GM12878 (cell line): ENCODE measurements at regions not wholly inside any gene's neighbourhood (a gene's known extent, or its start where the extent isn't known, plus 50 kb on each side); places are given as distances from the start of the nearest gene placed in this dataset.

Source experiments
- ATAC-seq: fragments of 200-7000 bp; cut with Tn5 transposase; 3 replicates; pipeline ENCODE4 v1.9.1; 2020; ENCODE audit warnings: mild to moderate bottlenecking, moderate library complexity
- BruUV-seq: library from RNA; stranded (reverse); fragments of 400-500 nt; replicated peaks from 2 replicates; lab custom pipeline; 2021; lab: Mats Ljungman, UMichigan
- CTCF ChIA-PET: fragments of 300-600 bp; sonication (Branson Sonifier 250); formaldehyde crosslinking; extraction: SDS; loops from one replicate; lab custom pipeline; 2021; ENCODE audit warnings: inconsistent platforms; lab: Yijun Ruan, JAX
- POLR2A ChIA-PET: fragments of 350-600 bp; formaldehyde crosslinking; extraction: SDS; loops from one replicate; lab custom pipeline; 2021; ENCODE audit warnings: inconsistent platforms; lab: Charles Lee
- RAD21 ChIA-PET: fragments of 300-600 bp; sonication (Branson Sonifier 250); formaldehyde crosslinking; loops from one replicate; lab custom pipeline; 2023; ENCODE audit warnings: antibody characterized with exemption; ENCODE audit not compliant: unreplicated experiment; lab: Charles Lee
- SMC1A ChIA-PET: fragments of 300-600 bp; sonication (Branson Sonifier 250); formaldehyde crosslinking; loops from one replicate; lab custom pipeline; 2023; ENCODE audit not compliant: unreplicated experiment, uncharacterized antibody; lab: Charles Lee
- DNase-seq: peaks from one replicate; pipeline ENCODE4 v3.0.0-alpha.2; 2011; ENCODE audit warnings: low read depth, low spot score
- FAIRE-seq: peaks from 3 replicates; lab custom pipeline; 2011; peaks lifted over from hg19 to GRCh38; lab: Jason Lieb, UNC
- H2AFZ ChIP-seq: 2 replicates; pipeline ENCODE4 v1.6.0; 2011; ENCODE audit warnings: low read depth, low read length, control low read depth; ENCODE audit not compliant: control insufficient read depth
- H3K27ac ChIP-seq: 2 replicates; pipeline ENCODE4 v1.5.1; 2011; ENCODE audit warnings: control low read depth; ENCODE audit not compliant: control insufficient read depth, insufficient read depth
- H3K27me3 ChIP-seq, 2 experiments: replicated peaks in 1 of 2; 2 replicates each; pipeline versions ENCODE4 v1.6.0 to v1.6.1; 2011; ENCODE audit warnings: low read length in 1 of 2; ENCODE audit not compliant: control insufficient read depth in 2 of 2, insufficient read depth in 2 of 2
- H3K36me3 ChIP-seq, 2 experiments: 2 replicates each; pipeline ENCODE4 v1.5.1; 2011; ENCODE audit warnings: low read length in 1 of 2; ENCODE audit not compliant: control insufficient read depth in 2 of 2, insufficient read depth in 2 of 2
- H3K4me1 ChIP-seq: 2 replicates; pipeline ENCODE4 v1.6.1; 2011; ENCODE audit warnings: mild to moderate bottlenecking, low read length, moderate library complexity, mixed read lengths; ENCODE audit not compliant: control insufficient read depth, insufficient read depth
- H3K4me2 ChIP-seq: 2 replicates; pipeline ENCODE4 v1.6.0; 2011; ENCODE audit warnings: control low read depth; ENCODE audit not compliant: control insufficient read depth, insufficient read depth
- H3K4me3 ChIP-seq: fragments of 200-600 bp; sonication (generic); 2 replicates; pipeline ENCODE4 v1.5.1; 2016
- H3K79me2 ChIP-seq: 2 replicates; pipeline ENCODE4 v1.6.0; 2011; ENCODE audit warnings: low read length; ENCODE audit not compliant: control insufficient read depth, insufficient read depth
- H3K9ac ChIP-seq: 2 replicates; pipeline ENCODE4 v1.8.0; 2011; ENCODE audit warnings: low read length, control low read depth, mixed read lengths; ENCODE audit not compliant: control insufficient read depth, insufficient read depth
- H3K9me3 ChIP-seq: replicated peaks from 3 replicates; pipeline ENCODE4 v1.5.1; 2011; ENCODE audit warnings: mild to moderate bottlenecking, low read length; ENCODE audit not compliant: control insufficient read depth, insufficient read depth
- H4K20me1 ChIP-seq: 2 replicates; pipeline ENCODE4 v1.6.0; 2011; ENCODE audit not compliant: control insufficient read depth, insufficient read depth
- ATF2 ChIP-seq: IDR thresholded peaks from 2 replicates; pipeline ENCODE4 v1.6.1; 2012; ENCODE audit warnings: low read length, inconsistent platforms
- BCL11A ChIP-seq: IDR thresholded peaks from 2 replicates; pipeline ENCODE4 v1.6.1; 2011; ENCODE audit warnings: low read depth, low read length
- CBX5 ChIP-seq: sonication (generic); IDR thresholded peaks from 2 replicates; pipeline ENCODE4 v1.6.1; 2016; ENCODE audit warnings: low read depth, moderate library complexity, mild to moderate bottlenecking, inconsistent platforms
- CEBPB ChIP-seq, 2 experiments: fragments of 150-350 bp in 1 of 2; IDR thresholded peaks; 2 replicates each; pipeline ENCODE4 v1.6.1; 2012 to 2014; ENCODE audit warnings: low read depth in 2 of 2, low read length in 2 of 2, borderline replicate concordance in 1 of 2, inconsistent platforms in 1 of 2
- ETV6 ChIP-seq, 2 experiments: fragments of 450-650 bp in 1 of 2; IDR thresholded peaks in 1 of 2; conservative IDR thresholded peaks in 1 of 2; 2 replicates each; pipeline ENCODE4 v1.6.1; 2014; ENCODE audit warnings: antibody characterized with exemption in 1 of 2, borderline replicate concordance in 1 of 2, low read depth in 1 of 2, mild to moderate bottlenecking in 1 of 2, moderate library complexity in 1 of 2
- EZH2 ChIP-seq: IDR thresholded peaks from 2 replicates; pipeline ENCODE4 v1.6.1; 2012; ENCODE audit warnings: low read depth, mild to moderate bottlenecking, control low read depth, inconsistent platforms, low read length, borderline replicate concordance; ENCODE audit not compliant: control insufficient read depth
- JUNB ChIP-seq: IDR thresholded peaks from 2 replicates; pipeline ENCODE4 v1.6.1; 2016; ENCODE audit warnings: antibody characterized with exemption, mild to moderate bottlenecking
- JUND ChIP-seq: IDR thresholded peaks from 2 replicates; pipeline ENCODE4 v1.6.1; 2012; ENCODE audit warnings: low read depth, mild to moderate bottlenecking, low read length, improper control_type of control experiment, moderate library complexity
- KLF5 ChIP-seq: fragments of 450-650 bp; IDR thresholded peaks from 2 replicates; pipeline ENCODE4 v1.6.1; 2014; ENCODE audit warnings: mild to moderate bottlenecking; ENCODE audit not compliant: partially characterized antibody
- MEF2A ChIP-seq: IDR thresholded peaks from 2 replicates; pipeline ENCODE4 v1.6.1; 2011; ENCODE audit warnings: low read depth, mild to moderate bottlenecking, low read length, moderate library complexity; ENCODE audit not compliant: insufficient read depth
- MEF2B ChIP-seq: fragments of 450-650 bp; IDR thresholded peaks from 2 replicates; pipeline ENCODE4 v1.6.1; 2018; ENCODE audit warnings: mild to moderate bottlenecking, moderate library complexity; ENCODE audit not compliant: partially characterized antibody, poor library complexity, severe bottlenecking
- MXI1 ChIP-seq: fragments of 150-350 bp; IDR thresholded peaks from 2 replicates; pipeline ENCODE4 v1.6.1; 2011; ENCODE audit warnings: low read depth, mild to moderate bottlenecking, inconsistent platforms, low read length, improper control_type of control experiment
- RAD51 ChIP-seq: fragments of 450-650 bp; IDR thresholded peaks from 2 replicates; pipeline ENCODE4 v1.6.1; 2016; ENCODE audit warnings: moderate library complexity, mild to moderate bottlenecking, inconsistent platforms
- RB1 ChIP-seq: fragments of 450-650 bp; formaldehyde crosslinking; IDR thresholded peaks from 2 replicates; pipeline ENCODE4 v1.6.1; 2017; ENCODE audit warnings: mild to moderate bottlenecking, borderline replicate concordance
- RFX5 ChIP-seq: IDR thresholded peaks from 2 replicates; pipeline ENCODE4 v1.6.1; 2011; ENCODE audit warnings: low read depth, low read length, improper control_type of control experiment
- SMARCA5 ChIP-seq: fragments of 450-650 bp; IDR thresholded peaks from 2 replicates; pipeline ENCODE4 v1.6.1; 2017; ENCODE audit warnings: mild to moderate bottlenecking
- ZBTB11 ChIP-seq: fragments of 450-650 bp; formaldehyde crosslinking; IDR thresholded peaks from 2 replicates; pipeline ENCODE4 v1.5.0; 2022; ENCODE audit warnings: mild to moderate bottlenecking, missing genetic modification characterization
- ZSCAN29 ChIP-seq: fragments of 450-650 bp; IDR thresholded peaks from 2 replicates; pipeline ENCODE4 v1.6.1; 2017; ENCODE audit warnings: mild to moderate bottlenecking, moderate library complexity
- WGBS: methylation state at CpG from one replicate; pipeline ENCODE4 v1.1.6; 2016; ENCODE audit warnings: low lambda C conversion rate; ENCODE audit not compliant: insufficient replicate concordance, insufficient coverage; ENCODE audit errors: missing lambda C conversion rate; 5-methylcytosine and 5-hydroxymethylcytosine counted together
- in situ Hi-C: fragments of 300-500 bp; cut with MboI; formaldehyde crosslinking; loops from 9 replicates; pipeline ENCODE4 v1.14.3; 2018; ENCODE audit warnings: mixed read lengths
- intact Hi-C: fragments of 100-400 bp; cut with micrococcal nuclease; formaldehyde crosslinking; loops from one replicate; pipeline ENCODE4 v1.14.2; 2022; ENCODE audit not compliant: unreplicated experiment

GRCh38 chr13:104757712-104758111, 1691.5 kb upstream of the SLC10A2 start:
- no peaks in the 10 kb centered on the region for H3K4me1 ChIP-seq
- in situ Hi-C loops, result loop anchor here (25.0 kb wide), 1 partner anchor 1570 kb away; no protein-coding TSS in a partner anchor
- no peaks in the 10 kb centered on the region for H3K36me3 ChIP-seq
- H4K20me1 ChIP-seq, result no peaks in the 10 kb centered on the region
- no TSS peak for BruUV-seq
- no peak overlapping the region for H2AFZ ChIP-seq
- ChIA-PET POLR2A (no interaction called here), CTCF (interaction anchor here (0.8 to 1.3 kb wide), 2 partner anchors 9 to 16 kb away, joined by 3 read pairs; no protein-coding TSS in a partner anchor), SMC1A (interaction anchor here (0.8 to 1.1 kb wide), 2 partner anchors 8 to 10 kb away, joined by 3 read pairs; no protein-coding TSS in a partner anchor), RAD21 (no interaction called here)
- 15% methylated on average over 3 of the region's 3 CpGs for WGBS
- no peak overlapping the region for H3K4me2 ChIP-seq
- H3K9ac ChIP-seq, result no peak overlapping the region
- no peaks in the 10 kb centered on the region for H3K79me2 ChIP-seq
- FAIRE-seq (no peak), DNase-seq (no peak), ATAC-seq (no peak)
- H3K4me3 ChIP-seq, result no peak overlapping the region
- H3K9me3 ChIP-seq, result no peaks in the 10 kb centered on the region
- intact Hi-C loops, result no loop called here
- H3K27me3 ChIP-seq, result no peaks in the 10 kb centered on the region
- no peak overlapping the region for H3K27ac ChIP-seq
- TF ChIP-seq CBX5, result no peak
- no peak for TF ChIP-seq JUNB
- no peak for TF ChIP-seq MEF2A
- TF ChIP-seq ZBTB11 (CRISPR knock-in tag), result no peak
- no peak for TF ChIP-seq RFX5
- TF ChIP-seq CEBPB (IDR thresholded peaks at IDR 0.05; ENCODE audit: borderline replicate concordance in 1 of 2, low read depth in 2 of 2, low read length in 2 of 2), result no peak
- TF ChIP-seq ATF2, result no peak
- TF ChIP-seq ZSCAN29, result no peak
- TF ChIP-seq BCL11A, result no peak
- TF ChIP-seq EZH2, result no peak
- TF ChIP-seq ETV6 (conservative IDR thresholded peaks at IDR 0.05 in 1 of 2, IDR thresholded peaks at IDR 0.05 in 1 of 2; ENCODE audit: borderline replicate concordance in 1 of 2, low read depth in 1 of 2), result no peak
- no peak for TF ChIP-seq MXI1
- no peak for TF ChIP-seq RB1
- no peak for TF ChIP-seq RAD51
- no peak for TF ChIP-seq SMARCA5
- TF ChIP-seq JUND, result no peak
- TF ChIP-seq KLF5, result no peak
- no peak for TF ChIP-seq MEF2B
